Globus pallidus (tissue), 1 donor: ENCODE measurements at regions not wholly inside any gene's neighbourhood (a gene's known extent, or its start where the extent isn't known, plus 50 kb on each side); places are given as distances from the start of the nearest gene placed in this dataset.
"Not testable (repeated sequence)": the region's sequence is repeated elsewhere in the genome, so short reads cannot be mapped to it uniquely, and the experiment has no call there.

Source experiments
- DNase-seq: peaks from one replicate; pipeline ENCODE4 v3.0.0-alpha.2; 2015; ENCODE audit warnings: low spot score

DNA sequence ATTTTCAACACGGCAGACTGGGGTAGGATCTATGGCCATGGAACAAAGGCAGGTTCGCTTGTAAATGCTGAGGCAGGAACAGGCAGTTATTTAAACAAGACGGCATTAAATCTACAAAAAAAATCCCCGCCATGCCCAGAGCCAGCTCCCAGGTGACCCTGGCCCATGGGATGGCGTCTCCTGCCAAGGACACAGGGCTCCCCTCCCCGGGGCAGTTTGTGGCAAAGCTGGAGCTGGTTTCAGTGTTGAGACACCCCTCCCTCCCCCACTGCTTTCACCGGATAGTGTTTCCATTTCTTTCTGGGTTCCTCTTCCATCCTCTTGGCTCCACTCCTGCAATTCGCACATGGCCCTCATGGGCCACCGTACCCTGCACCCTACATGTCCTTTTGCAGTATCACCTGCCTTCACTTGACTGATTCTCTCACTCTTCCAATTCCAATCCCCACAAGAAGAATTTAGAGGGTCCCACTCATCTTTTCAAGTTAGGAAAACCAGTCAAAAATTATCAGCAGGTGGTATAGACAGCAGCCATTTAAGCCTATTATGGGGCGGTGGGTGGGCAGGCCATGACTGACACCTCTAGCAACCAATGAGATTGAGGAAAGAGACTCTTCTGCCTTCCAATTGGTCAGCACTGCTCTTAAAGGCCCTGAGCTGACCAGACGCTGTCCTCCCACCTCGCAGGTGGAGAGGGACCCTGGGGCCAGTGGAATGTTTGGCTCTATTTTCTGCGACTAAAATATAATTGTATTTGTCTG is 52.0 kb downstream of the OLIG1 start:
- DNase-seq, result peak; percentile 64

DNA sequence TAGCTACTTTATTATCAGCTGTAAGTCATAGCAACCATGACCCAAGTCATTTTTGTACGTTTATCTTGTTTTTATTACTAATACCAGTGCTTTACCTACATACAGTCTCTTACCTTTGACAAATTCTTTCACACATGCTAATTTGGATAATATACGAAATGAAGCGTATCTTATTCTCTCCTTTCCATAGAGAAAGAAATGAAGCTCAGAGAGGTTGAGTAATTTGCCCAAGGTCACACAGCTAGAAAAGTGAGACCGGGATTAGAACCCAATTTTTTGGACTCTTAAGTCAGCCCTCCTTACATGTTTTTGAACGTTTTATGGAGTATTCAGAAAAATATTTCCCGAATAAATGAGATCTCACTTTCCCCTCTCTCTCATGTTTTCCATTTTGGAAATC is 52.6 kb downstream of the OLIG1 start:
- no peak for DNase-seq

DNA sequence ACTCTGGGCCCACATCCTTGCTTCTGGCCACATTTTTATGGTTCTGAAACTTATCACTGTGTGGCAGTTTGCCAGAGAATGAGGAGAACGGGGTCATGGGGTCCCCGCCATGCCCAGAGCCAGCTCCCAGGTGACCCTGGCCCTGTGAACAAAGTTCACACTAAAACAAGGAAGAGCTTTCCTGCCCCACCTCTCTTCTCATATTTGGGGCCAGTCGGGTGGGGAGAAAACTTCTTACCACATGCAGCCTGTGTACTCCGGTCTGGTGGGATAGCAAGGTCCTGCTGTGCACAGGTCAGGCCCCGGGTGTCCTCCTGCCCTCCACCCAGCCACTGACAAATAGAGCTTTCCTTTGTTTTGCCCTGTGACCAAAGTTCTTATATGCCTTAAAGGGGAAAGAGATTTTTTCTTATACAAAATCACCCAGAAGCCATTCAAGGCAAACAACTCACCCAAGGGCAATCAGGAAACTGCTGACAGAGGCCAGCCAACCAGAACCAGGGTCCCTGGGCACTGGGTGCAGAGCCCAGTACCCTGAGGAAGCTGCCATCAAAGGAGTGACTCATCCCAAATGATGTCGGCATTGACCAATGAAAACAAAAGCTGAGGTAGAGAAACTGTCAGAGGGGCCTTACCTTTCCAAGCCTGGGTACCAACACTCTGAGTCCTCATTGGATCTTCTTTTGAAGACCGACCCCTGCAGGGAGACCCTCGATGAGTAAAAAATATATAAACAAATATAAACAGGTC is 53.6 kb downstream of the OLIG1 start:
- DNase-seq, result no peak

DNA sequence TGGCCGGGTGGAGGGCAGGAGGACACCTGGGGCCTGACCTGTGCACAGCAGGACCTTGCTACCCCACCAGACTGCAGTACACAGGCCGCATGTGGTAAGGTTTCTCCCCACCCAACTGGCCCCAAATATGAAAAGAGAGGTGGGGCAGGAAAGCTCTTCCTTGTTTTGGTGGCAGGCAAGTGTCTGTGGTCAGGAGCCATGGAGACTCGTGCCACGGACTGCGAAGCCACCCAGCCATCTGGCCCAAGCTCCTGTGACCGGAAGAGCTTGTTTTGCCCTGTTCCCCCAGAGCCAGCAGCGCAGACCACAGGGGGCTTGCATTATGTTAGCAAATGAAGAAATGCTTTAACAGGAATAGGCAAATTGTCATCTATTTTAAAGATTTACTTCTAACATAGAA is 54.9 kb downstream of the OLIG1 start:
- DNase-seq, result peak; percentile 19

DNA sequence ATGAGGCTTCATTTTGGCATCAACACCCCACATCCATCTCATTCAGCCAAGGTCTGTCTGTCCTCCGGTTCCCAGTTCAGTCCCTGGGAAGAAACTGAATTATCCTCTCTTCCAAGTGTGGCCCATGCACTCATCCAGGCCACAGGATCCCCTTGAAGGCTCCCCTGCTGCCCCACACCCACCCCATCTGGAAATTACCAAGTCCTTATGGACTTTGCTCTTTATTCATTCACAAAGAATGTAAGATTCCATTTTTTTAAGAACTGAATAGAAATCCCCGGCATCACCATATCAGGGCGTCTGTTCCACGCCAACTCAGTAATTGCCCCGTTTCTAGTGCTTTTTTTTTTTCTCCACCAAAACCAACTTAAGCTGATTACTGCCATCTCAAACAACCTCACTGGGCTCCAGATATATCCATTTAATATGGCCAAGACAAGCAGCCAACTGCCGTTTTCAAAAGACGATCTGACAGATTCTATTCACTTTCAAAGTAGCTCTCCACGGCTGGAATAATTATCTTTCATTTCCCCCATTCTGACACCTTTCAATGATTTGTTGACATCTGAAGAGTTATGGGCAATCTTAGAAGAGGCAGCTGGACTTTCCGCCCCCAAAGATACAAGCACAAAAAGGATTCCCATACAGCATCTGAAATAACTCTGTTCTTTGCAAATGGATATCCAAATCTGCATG is 55.9 kb downstream of the OLIG1 start:
- DNase-seq, result peak; percentile 31

DNA sequence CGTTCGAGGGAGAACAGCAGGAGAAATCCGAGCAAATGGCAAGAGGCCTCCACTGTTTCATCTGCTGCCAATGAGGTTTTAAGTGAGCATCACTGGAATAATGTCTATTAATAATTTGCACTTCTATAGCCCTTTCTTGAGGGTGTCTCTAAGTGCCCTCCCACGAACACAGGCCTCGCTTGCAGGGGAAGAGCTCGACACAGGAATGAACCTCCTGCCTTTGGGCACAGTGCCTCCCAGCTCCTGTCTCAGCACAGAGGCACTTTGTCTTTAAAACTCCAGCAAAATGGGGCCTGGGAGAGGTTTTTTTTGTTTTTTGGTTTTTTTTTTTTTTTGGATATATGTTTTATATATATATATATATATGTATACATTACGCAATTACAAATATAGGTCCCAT is 56.6 kb downstream of the OLIG1 start:
- peak; percentile 68 for DNase-seq

DNA sequence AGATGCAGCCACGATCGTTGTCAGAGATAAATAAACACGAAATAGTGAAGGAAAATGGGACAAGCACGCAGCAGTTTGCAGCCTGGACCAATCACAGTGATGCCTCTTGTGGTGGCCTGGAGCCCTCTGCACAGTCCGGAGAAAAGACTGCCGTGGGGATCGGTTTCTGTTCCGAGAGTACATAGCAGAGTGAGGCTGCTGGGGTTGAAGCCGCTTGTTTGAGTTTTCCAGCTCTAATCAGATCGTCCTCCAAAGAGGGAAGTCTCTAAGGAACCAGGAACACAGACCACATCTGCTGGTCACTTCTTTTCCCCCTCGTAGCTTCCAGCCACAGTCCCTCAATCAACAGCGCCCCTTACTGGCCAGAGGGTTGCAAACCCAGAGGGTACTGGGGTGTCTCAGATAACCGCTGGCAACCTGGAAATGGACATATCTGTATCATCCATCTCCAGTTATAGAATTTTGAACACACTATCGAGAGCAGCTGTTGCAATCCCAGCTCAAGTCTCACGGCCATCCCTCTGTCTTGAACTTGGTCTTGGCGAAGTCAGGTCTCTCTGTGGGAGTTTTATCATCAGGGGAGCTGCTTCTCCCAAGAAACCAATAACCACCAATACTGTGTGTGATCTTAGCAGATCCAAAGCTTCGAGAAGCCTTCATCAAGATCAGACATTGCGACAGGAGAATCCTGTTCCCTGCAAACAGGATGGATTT is 57.4 kb downstream of the OLIG1 start:
- peak; percentile 94 for DNase-seq

DNA sequence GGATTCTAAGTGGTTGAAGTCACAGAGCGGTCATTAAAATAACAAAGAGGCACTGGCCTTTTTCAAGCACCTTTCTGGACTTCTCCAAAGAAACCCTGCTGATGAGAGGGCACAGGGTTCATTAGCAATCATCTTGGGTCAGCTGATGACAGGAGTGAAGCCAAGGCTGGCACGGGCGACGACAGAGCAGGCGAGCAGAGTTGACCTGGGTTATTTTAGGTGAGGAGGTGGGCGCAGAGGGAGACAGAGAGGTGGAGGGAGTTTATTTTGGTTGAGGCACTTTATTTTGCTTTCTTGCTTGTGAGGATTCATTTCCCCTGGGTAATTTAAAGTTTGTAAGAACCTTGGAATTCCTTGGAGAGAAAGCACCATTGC is 57.9 kb downstream of the OLIG1 start:
- DNase-seq, result no peak

DNA sequence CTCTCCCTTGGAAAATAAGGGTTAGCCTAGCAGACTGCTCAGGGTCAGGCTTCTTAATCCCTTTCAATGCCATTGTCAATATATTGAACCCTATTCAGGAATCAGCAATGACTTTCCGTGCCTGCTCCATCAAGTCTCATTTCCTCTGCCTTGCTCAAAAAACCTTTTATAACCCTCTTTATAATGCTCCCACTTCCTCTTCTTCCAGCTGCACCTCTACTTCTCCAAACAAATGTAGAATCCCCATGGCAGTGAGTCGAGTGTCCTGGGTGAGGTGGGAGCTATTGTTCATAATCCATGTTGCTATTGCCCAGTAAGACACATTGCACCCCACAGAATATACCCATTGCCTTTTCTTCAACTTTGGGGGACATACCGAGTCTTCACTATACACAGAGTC is 58.6 kb downstream of the OLIG1 start:
- no peak for DNase-seq

DNA sequence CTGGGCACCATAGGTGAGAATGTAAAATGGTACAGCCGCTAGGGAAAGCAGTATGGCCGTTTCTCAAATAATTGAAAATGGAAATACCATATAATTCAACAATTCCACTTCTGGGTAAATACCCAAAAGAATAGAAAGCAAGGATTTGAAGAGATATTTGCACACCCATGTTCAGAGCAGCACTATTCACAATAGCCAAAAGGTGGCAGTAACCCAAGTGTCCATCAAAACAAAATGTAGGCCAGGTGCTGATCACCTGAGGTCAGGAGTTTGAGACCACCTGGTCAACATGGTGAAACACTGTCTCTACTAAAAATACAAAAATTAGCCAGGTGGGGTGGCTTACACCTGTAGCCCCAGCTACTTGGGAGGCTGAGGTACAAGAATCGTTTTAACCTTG is 62.1 kb downstream of the OLIG1 start:
- DNase-seq, result no peak

DNA sequence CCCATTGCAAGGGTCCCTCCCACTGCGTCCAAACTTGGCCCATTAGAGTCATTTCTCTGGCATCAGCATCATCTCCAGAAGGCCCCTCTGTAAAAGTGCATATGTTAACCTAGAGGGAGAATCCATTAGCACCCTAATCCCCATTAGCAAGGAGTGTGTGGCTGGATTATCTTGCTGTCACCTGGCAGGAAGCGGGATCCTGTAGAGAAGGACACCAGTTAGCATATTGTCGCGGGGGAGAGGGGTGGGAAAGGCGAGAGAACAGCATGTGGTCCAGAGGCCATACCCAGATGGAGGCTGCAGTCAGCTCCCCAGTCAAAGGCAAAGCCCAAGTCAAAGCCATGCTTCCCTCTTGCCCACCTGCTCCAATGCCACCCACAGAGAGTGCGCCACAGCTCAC is 64.0 kb downstream of the OLIG1 start:
- no peak for DNase-seq

DNA sequence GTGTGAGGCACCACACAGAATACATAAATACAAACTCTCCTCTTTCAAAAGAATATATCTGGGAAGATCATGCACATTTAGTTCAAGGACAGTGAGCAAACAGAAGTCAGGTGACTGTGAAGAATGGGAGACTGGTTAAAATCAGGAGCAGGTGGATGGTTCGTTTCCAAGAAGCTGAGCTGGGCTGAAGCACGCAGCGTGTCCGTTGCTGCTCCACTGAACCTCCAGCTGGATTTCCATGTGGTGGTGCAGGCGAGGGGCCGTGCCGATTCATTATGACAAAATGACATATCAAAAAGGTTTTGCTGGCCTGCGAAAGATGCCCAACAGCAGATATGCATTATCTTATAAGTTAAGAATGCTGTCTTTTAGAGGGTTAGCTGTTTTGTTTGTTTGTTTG is 66.0 kb downstream of the OLIG1 start:
- DNase-seq, result no peak

DNA sequence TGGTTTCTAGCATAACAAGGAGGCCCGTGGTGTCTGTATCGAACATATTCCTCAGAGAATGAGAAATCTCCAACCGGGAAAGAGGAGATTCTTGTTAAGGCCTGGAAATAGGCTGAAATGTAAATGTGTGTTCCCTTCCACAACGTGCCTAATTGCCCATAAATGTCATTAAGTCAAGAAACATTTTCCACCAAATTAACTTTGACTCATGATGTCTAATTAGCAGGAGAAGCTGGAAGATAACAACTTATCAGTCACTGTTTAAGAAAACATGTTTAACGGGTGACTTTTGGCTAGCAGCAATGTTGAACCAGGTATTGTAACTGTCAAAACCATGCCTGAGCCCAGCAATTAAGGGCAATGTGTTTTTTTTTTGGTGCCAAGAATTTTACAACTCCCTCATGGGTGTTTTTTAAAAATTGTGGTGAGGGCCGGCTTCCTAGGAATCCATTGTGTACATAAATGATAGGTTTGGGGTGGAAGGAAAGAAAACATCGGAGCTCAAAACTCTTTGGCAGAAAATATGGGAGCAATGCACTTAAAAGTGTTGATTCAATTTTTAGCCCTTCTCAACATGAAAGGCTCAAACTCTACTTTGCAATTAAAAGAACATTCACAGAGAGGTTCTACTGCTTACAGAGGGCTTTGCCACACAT is 67.0 kb downstream of the OLIG1 start:
- DNase-seq, result no peak

DNA sequence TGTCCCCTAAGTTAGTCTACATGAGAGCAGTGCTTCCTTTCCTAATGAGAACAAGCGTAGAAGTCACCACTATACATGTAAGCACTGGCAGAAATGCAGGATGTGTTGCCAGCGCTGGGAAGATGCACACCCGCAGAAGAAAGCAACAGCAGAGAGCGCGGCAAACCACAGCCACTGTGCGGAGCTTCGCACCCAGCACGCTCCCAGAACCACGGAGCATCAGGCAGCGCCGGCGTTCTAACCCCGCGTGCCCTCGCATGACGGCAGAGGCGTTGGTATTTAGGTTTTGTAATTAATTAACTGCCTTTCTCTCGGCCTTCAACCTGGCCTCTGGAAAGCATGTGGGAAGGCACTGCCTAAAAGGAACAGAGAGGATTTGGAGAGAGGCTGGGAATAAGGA is 69.1 kb downstream of the OLIG1 start:
- DNase-seq, result no peak

DNA sequence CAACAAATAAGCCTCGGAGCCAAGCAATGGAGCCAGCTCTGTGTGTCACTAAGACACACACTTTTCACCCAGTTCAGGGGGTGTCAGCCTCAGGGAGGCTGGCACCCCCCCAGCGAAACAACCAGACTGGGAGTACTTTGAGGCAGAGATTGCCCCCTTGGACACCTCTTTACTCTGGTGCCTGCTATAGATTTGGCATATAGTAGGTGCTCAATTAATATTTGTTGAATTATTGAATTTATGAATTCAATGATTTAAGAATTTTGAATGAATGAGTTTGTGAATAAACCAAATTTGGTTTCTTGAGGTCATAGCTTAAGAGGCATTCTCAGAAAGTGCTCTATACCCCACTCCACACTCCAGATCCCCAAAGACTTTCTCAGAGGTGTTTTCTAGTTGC is 70.3 kb downstream of the OLIG1 start:
- no peak for DNase-seq

DNA sequence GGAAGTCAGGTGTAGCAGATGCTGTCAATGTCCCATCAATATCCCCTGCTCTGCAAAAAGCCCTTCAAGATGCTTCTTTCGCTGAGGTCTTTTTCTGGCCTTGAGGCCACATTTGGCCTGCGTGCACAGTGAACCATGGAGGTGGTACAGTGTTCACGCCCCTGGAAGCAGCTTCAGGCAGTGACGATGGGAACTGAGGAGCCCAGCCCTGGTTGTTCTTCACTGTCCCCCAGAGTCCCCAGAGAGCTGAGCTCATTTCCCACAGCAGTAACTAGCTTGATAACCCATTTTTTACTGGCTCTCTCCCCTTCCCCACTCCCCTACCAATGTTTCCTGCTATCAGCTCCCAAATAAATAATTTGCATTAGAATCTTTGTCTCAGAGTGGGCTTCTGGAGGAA is 76.5 kb downstream of the OLIG1 start:
- DNase-seq, result no peak

DNA sequence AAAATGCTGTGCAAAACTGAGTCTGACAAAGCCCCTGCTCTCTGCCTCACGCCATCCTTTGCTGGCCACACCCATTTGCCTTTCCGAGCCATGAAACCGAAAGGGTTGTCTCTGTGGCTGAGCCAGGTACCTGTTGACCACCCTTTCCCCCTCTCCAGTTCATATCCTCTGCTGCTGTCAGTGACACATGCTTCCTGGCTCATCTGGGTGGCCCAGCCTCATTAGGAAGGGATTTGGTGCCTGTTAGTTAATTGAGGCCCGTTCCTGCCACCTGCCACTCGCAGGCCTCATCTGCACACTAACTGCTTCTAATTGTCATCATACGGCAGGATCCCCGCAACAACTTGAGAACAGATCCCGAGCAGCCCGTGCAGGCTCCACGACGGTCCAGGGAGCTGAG is 79.2 kb downstream of the OLIG1 start:
- no peak for DNase-seq

DNA sequence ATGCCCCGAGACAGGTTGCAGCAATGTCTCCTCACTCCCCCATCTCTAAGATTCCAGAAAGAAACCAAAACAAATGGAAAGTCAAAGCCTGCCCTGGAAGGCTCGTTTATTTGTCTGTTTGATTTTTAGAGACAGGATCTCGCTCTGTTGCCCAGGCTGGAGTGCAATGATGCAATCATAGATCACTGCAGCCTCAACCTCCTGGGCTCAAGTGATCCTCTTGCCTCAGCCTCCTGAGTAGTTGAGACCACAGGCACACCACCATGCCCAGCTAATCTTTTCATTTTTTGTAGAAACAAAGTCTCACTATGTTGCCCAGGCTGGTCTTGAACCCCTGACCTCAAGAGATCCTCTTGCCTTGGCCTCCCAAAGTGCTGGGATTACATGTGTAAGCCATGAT is 78.8 kb upstream of the IFNAR2 start:
- DNase-seq, result not testable (repeated sequence)

DNA sequence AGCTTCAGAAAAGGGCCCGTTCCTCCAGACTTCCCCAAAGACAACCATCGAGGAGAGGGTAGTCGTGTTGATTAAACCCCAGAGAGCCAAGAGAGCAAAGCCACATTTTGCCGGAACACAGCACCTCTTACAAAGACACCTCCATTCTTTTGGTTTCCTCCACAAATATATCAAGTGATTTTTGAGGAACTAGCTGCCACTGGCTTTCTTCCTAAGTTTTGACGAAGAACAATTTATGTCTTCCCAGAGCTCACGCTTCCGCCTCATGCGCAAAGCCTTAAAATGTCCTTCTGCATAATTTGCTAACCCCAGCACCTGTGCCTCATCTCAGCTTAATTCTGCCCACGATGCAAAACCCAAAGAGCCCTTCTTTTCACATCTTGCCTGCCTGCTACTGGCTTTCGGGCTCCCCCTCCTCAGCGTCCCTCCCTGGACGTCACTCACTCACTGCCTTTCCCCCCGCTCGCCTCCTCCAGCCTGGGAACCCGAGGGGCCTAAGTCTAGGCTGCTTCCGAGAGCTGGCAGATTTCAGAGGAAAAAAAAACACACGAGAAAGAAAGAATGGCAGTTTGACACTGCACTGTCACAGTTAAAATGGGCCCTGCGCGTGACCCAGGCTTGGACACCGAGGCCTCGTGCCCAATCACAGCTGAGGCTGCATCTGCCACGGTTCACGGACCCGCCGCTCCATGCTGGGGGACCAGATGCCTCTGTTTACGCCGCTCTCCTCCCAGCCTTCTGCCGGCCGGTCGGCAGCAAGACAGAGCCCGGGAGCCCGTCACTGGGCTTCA is 77.6 kb upstream of the IFNAR2 start:
- peak; percentile 7 for DNase-seq

DNA sequence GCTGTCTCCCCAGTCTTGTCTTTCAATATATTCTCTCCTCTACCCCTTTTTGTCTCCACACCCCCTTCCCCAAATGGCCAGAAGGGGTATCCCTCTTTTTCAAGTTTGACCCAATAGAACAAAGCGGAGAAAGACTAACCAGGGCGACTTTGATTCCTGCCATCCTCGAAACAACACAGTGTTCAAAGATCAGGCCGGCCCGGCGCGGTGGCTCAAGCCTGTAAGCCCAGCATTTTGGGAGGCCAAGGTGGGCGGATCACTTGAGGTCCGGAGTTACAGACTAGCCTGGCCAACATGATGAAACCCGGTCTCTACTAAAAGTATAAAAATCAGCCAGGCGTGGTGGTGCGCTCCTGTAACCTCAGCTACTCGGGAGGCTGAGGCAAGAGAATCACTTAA is 77.0 kb upstream of the IFNAR2 start:
- no peak for DNase-seq

DNA sequence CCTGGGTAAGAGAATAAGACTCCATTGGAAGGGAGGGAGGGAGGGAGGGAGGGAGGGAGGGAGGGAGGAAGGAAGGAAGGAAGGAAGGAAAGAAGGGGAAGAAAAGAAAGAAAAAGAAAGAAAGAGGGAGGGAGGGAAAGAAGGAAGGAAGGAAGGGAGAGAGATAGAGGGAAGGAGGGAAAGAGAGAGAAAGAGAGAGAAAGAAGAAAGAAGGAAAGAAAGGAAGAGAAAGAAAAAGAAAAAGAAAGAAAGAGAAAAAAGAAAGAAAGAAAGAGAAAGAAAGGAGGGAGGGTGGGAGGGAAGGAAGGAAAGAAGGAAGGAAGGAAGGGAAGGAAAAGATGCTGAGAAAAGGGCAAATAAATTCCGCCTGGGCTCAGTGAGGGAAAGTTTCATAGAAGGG is 74.7 kb upstream of the IFNAR2 start:
- DNase-seq, result no peak
